CD14-positive monocyte (primary cell): ENCODE measurements at regions not wholly inside any gene's neighbourhood (a gene's known extent, or its start where the extent isn't known, plus 50 kb on each side); places are given as distances from the start of the nearest gene placed in this dataset.

Source experiments
- DNase-seq, 3 donors: peaks; one replicate each; pipeline ENCODE4 v3.0.0-alpha.2; 2011 to 2022
- H2AFZ ChIP-seq: 2 replicates; pipeline ENCODE4 v1.6.0; 2012; ENCODE audit warnings: mild to moderate bottlenecking, low read depth, low read length, inconsistent platforms; ENCODE audit not compliant: insufficient read depth, poor library complexity, severe bottlenecking
- H3K27ac ChIP-seq, 2 donors: 1 replicate in 1 of 2; 2 replicates in 1 of 2; pipeline ENCODE4 v1.5.1; 2012 to 2013; ENCODE audit warnings: low read length in 2 of 2, control low read depth in 1 of 2, inconsistent platforms in 1 of 2, low read depth in 1 of 2, mild to moderate bottlenecking in 1 of 2
- H3K27me3 ChIP-seq, 2 donors: one replicate each; pipeline versions ENCODE4 v1.6.0 to v1.6.1; 2011 to 2013; ENCODE audit warnings: low read length in 2 of 2; ENCODE audit not compliant: control insufficient read depth in 2 of 2, insufficient read depth in 2 of 2
- H3K36me3 ChIP-seq, 2 donors: replicated peaks in 1 of 2; 1 replicate in 1 of 2; 2 replicates in 1 of 2; pipeline versions ENCODE4 v1.5.1 to v1.6.1; 2012 to 2013; ENCODE audit warnings: low read length in 2 of 2, control low read depth in 1 of 2, inconsistent platforms in 1 of 2, mild to moderate bottlenecking in 1 of 2; ENCODE audit not compliant: insufficient read depth in 2 of 2, control insufficient read depth in 1 of 2
- H3K4me1 ChIP-seq, 2 donors: 1 replicate in 1 of 2; 2 replicates in 1 of 2; pipeline versions ENCODE4 v1.5.1 to v1.6.1; 2012 to 2013; ENCODE audit warnings: low read length in 2 of 2, control low read depth in 1 of 2, inconsistent platforms in 1 of 2, mild to moderate bottlenecking in 1 of 2, moderate library complexity in 1 of 2; ENCODE audit not compliant: insufficient read depth in 2 of 2, control insufficient read depth in 1 of 2
- H3K4me2 ChIP-seq: replicated peaks from 2 replicates; pipeline ENCODE3; 2012; ENCODE audit warnings: low read length, moderate library complexity, mild to moderate bottlenecking; ENCODE audit not compliant: poor library complexity, severe bottlenecking; ENCODE audit errors: extremely low read depth
- H3K4me3 ChIP-seq, 3 experiments: fragments of 200-600 bp in 1 of 3; sonication (generic) in 1 of 3; replicated peaks in 1 of 3; 1 replicate in 2 of 3; 2 replicates in 1 of 3; pipeline ENCODE4 v1.5.1; 2011 to 2013; ENCODE audit warnings: low read length in 3 of 3, mild to moderate bottlenecking in 3 of 3, control low read depth in 2 of 3, low read depth in 2 of 3, inconsistent platforms in 1 of 3, moderate library complexity in 1 of 3
- H3K79me2 ChIP-seq: 2 replicates; pipeline ENCODE4 v1.6.0; 2012; ENCODE audit warnings: mild to moderate bottlenecking, control low read depth, inconsistent platforms, low read length, moderate library complexity; ENCODE audit not compliant: insufficient read depth
- H3K9ac ChIP-seq: 2 replicates; pipeline ENCODE4 v1.6.0; 2017; ENCODE audit warnings: low read length, mild to moderate bottlenecking; ENCODE audit not compliant: insufficient read depth, poor library complexity, severe bottlenecking
- H3K9me3 ChIP-seq, 2 donors: replicated peaks in 1 of 2; 1 replicate in 1 of 2; 2 replicates in 1 of 2; pipeline versions ENCODE4 v1.5.1 to v1.6.1; 2012 to 2013; ENCODE audit warnings: low read length in 2 of 2, control low read depth in 1 of 2; ENCODE audit not compliant: control insufficient read depth in 1 of 2, insufficient read depth in 1 of 2
- H4K20me1 ChIP-seq: 2 replicates; pipeline ENCODE4 v1.6.0; 2012; ENCODE audit warnings: mild to moderate bottlenecking, low read length, control low read depth, moderate library complexity; ENCODE audit not compliant: insufficient read depth
- H3K27ac Mint-ChIP-seq, 7 donors: one replicate each; pipeline ENCODE4 v1.8.0; 2020; ENCODE audit warnings: mild to moderate bottlenecking in 7 of 7, mixed read lengths in 7 of 7, moderate library complexity in 6 of 7, inconsistent platforms in 2 of 7
- H3K27me3 Mint-ChIP-seq, 3 donors: one replicate each; pipeline ENCODE4 v1.8.0; 2021 to 2022; ENCODE audit warnings: low read depth in 3 of 3, mild to moderate bottlenecking in 3 of 3, mixed read lengths in 3 of 3, moderate library complexity in 3 of 3, inconsistent platforms in 1 of 3
- H3K36me3 Mint-ChIP-seq, 2 donors: one replicate each; pipeline ENCODE4 v1.8.0; 2020; ENCODE audit warnings: mixed read lengths in 2 of 2, inconsistent platforms in 1 of 2, mild to moderate bottlenecking in 1 of 2
- H3K4me1 Mint-ChIP-seq: one replicate; pipeline ENCODE4 v1.8.0; 2020; ENCODE audit warnings: mild to moderate bottlenecking, mixed read lengths
- H3K4me3 Mint-ChIP-seq, 2 donors: one replicate each; pipeline ENCODE4 v1.8.0; 2020; ENCODE audit warnings: mild to moderate bottlenecking in 2 of 2, mixed read lengths in 2 of 2, moderate library complexity in 1 of 2
- H3K9me3 Mint-ChIP-seq, 7 donors: one replicate each; pipeline ENCODE4 v1.8.0; 2020 to 2022; ENCODE audit warnings: mixed read lengths in 7 of 7, mild to moderate bottlenecking in 6 of 7, moderate library complexity in 6 of 7, inconsistent platforms in 2 of 7
- WGBS: methylation state at CpG from one replicate; pipeline ENCODE4 v1.1.5; 2013; ENCODE audit warnings: missing lambda C conversion rate; ENCODE audit not compliant: insufficient coverage; 5-methylcytosine and 5-hydroxymethylcytosine counted together
- intact Hi-C, 2 donors: fragments of 100-400 bp; cut with micrococcal nuclease; formaldehyde crosslinking; loops; one replicate each; pipeline versions ENCODE4 v1.15.0 to v1.15.1; 2023
- TF ChIP-seq, protein P1 (sequence below): fragments of 200-600 bp; IDR thresholded peaks from one replicate; pipeline ENCODE4 v1.8.0; 2022; ENCODE audit warnings: antibody characterized with exemption, mild to moderate bottlenecking

DNA sequence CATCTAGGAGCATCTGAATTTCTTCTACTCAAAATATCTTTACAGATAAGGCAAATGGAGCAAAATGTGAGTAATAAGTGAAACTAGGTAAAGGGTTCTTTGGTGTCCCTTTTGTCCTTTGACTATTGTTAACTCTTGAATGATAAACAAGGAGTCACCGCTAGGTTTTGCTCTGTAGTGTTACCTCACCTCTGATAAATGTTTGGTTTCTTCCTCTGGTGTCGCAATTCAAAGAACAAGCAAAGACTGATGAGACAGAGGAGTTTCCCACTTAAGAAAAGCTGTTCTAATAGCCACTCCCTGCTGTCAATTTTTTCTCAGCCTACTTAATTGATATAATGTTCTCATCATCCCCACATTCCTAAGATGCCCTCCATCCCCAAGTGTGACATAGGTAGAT, 925.9 kb downstream of the IGSF11 start:
- Mint-ChIP-seq H3K27ac (no peak overlapping the region), H3K4me1 (no peaks in the 10 kb centered on the region), H3K9me3 (peaks cover 0 to 7% (median 2%) of the 10 kb centered on the region in 7 donors), H3K36me3 (no peaks in the 10 kb centered on the region), H3K27me3 (peaks cover 0 to 1% (median 0%) of the 10 kb centered on the region in 3 donors), H3K4me3 (no peak overlapping the region)
- Histone ChIP-seq H3K9ac (no peak overlapping the region), H3K4me1 (no peaks in the 10 kb centered on the region), H3K4me3 (no peak overlapping the region), H3K36me3 (no peaks in the 10 kb centered on the region), H3K27me3 (no peaks in the 10 kb centered on the region), H3K79me2 (no peaks in the 10 kb centered on the region), H3K4me2 (no peak overlapping the region), H4K20me1 (no peaks in the 10 kb centered on the region), H2AFZ (no peak overlapping the region), H3K27ac (no peak overlapping the region), H3K9me3 (no peaks in the 10 kb centered on the region)
- DNase-seq: no peak
- TF ChIP-seq, protein P1, sequence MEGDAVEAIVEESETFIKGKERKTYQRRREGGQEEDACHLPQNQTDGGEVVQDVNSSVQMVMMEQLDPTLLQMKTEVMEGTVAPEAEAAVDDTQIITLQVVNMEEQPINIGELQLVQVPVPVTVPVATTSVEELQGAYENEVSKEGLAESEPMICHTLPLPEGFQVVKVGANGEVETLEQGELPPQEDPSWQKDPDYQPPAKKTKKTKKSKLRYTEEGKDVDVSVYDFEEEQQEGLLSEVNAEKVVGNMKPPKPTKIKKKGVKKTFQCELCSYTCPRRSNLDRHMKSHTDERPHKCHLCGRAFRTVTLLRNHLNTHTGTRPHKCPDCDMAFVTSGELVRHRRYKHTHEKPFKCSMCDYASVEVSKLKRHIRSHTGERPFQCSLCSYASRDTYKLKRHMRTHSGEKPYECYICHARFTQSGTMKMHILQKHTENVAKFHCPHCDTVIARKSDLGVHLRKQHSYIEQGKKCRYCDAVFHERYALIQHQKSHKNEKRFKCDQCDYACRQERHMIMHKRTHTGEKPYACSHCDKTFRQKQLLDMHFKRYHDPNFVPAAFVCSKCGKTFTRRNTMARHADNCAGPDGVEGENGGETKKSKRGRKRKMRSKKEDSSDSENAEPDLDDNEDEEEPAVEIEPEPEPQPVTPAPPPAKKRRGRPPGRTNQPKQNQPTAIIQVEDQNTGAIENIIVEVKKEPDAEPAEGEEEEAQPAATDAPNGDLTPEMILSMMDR: no peak
- WGBS: no CpG with 5 or more reads among the region's 2 CpGs
- intact Hi-C loops: no loop called here

DNA sequence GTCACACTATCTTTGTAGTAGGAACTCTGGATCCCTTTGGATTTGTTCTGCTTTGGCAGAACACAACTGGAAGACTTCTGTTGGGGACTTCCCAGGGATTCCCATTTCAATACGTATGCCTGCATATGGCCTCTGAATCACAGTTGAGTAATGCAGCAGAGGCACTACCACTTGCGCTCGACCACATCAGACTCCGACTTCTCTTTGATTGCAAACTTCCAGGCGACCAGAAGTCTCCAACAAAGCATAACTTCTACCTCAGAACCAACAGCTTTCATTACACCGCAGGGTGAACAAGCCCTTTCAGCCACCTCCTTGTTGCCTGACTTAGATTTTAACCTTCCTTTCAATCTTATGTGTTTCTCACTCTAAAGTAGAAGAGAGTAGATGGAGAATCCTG, 924.4 kb downstream of the IGSF11 start:
- Mint-ChIP-seq H3K4me3 (no peak overlapping the region), H3K27ac (no peak overlapping the region), H3K4me1 (no peaks in the 10 kb centered on the region), H3K36me3 (no peaks in the 10 kb centered on the region), H3K9me3 (peaks cover 0 to 7% (median 1%) of the 10 kb centered on the region in 7 donors), H3K27me3 (peaks cover 0 to 1% (median 0%) of the 10 kb centered on the region in 3 donors)
- H2AFZ ChIP-seq: no peak overlapping the region
- no peak overlapping the region for H3K27ac ChIP-seq
- no peaks in the 10 kb centered on the region for H3K36me3 ChIP-seq
- H3K4me3 ChIP-seq: no peak overlapping the region
- H3K4me2 ChIP-seq: no peak overlapping the region
- no peaks in the 10 kb centered on the region for H3K4me1 ChIP-seq
- intact Hi-C loops: no loop called here
- H3K79me2 ChIP-seq: no peaks in the 10 kb centered on the region
- TF ChIP-seq, protein P1: no peak
- H3K27me3 ChIP-seq: no peaks in the 10 kb centered on the region
- 88% methylated on average over 5 of the region's 6 CpGs for WGBS
- H3K9ac ChIP-seq: no peak overlapping the region
- no peaks in the 10 kb centered on the region for H4K20me1 ChIP-seq
- no peak for DNase-seq
- H3K9me3 ChIP-seq: no peaks in the 10 kb centered on the region
